ENCODE measurements at regions not wholly inside any gene's neighbourhood (a gene's known extent, or its start where the extent isn't known, plus 50 kb on each side); places are given as distances from the start of the nearest gene placed in this dataset.

GRCh38 chr16:13756411-13757140, 163.4 kb upstream of the ERCC4 start:
- DNase-seq (no peak), ATAC-seq (no peak)
- Histone ChIP-seq H3K27ac (no peak overlapping the region), H3K9me3 (no peaks in the 10 kb centered on the region), H3K36me3 (no peaks in the 10 kb centered on the region), H3K4me3 (no peak overlapping the region), H3K4me1 (no peaks in the 10 kb centered on the region), H3K27me3 (no peaks in the 10 kb centered on the region)
- 71% methylated on average over 12 of the region's 14 CpGs for WGBS (ENCODE audit: insufficient coverage, low coverage, low lambda C conversion rate, missing lambda C conversion rate)
- intact Hi-C loops (cut with DNase I): no loop called here
- no peak for TF ChIP-seq POLR2A (IDR thresholded peaks at IDR 0.05)
- TF ChIP-seq, protein P1, sequence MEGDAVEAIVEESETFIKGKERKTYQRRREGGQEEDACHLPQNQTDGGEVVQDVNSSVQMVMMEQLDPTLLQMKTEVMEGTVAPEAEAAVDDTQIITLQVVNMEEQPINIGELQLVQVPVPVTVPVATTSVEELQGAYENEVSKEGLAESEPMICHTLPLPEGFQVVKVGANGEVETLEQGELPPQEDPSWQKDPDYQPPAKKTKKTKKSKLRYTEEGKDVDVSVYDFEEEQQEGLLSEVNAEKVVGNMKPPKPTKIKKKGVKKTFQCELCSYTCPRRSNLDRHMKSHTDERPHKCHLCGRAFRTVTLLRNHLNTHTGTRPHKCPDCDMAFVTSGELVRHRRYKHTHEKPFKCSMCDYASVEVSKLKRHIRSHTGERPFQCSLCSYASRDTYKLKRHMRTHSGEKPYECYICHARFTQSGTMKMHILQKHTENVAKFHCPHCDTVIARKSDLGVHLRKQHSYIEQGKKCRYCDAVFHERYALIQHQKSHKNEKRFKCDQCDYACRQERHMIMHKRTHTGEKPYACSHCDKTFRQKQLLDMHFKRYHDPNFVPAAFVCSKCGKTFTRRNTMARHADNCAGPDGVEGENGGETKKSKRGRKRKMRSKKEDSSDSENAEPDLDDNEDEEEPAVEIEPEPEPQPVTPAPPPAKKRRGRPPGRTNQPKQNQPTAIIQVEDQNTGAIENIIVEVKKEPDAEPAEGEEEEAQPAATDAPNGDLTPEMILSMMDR (IDR thresholded peaks at IDR 0.05): no peak

- TF ChIP-seq, protein P1 (IDR thresholded peaks at IDR 0.05): no peak
- no peak for TF ChIP-seq POLR2A (IDR thresholded peaks at IDR 0.05)
- Histone ChIP-seq H3K27ac (no peak overlapping the region), H3K36me3 (no peaks in the 10 kb centered on the region), H3K4me1 (no peaks in the 10 kb centered on the region), H3K27me3 (no peaks in the 10 kb centered on the region), H3K9me3 (no peaks in the 10 kb centered on the region), H3K4me3 (no peak overlapping the region)
- 37% methylated on average over 2 of the region's 2 CpGs for WGBS (ENCODE audit: insufficient coverage, low coverage, low lambda C conversion rate, missing lambda C conversion rate)
- ATAC-seq (peak in 3 of 4 donors; percentile 35 to 68 (median 57)), DNase-seq (no peak)
- intact Hi-C loops (cut with DNase I): no loop called here
Observed at GRCh38 chr16:13766334-13766733, 153.6 kb upstream of the ERCC4 start.

DNA sequence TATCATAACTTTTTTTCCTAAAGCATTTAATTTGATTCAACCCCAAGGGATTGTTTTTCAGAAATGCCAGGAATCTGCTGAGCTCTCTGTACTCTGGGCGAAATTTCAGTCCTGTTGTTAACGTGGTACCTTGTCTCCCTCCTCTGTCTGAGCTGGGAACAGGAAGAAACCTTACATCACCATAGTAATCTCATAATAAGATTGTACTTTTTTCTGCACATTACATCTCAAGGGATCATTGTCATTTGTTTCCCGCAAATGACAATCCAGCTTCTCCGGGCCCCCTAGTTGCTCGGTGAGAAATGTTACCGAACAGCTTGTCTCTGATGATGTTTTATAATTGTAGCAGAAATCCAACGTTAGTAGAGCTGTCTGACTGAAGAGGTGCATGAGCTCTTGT, 152.7 kb upstream of the ERCC4 start:
- no peaks in the 10 kb centered on the region for H3K36me3 ChIP-seq
- H3K27me3 ChIP-seq: no peaks in the 10 kb centered on the region
- WGBS (ENCODE audit: insufficient coverage, low coverage, low lambda C conversion rate, missing lambda C conversion rate): 34% methylated on average over 7 of the region's 7 CpGs
- ATAC-seq (peak in 3 of 4 donors; percentile 46 to 79 (median 49)), DNase-seq (no peak)
- no peaks in the 10 kb centered on the region for H3K4me1 ChIP-seq
- no peak for TF ChIP-seq POLR2A (IDR thresholded peaks at IDR 0.05)
- TF ChIP-seq, protein P1 (IDR thresholded peaks at IDR 0.05): peak; percentile 13 to 26 (median 20)
- no peak overlapping the region for H3K4me3 ChIP-seq
- intact Hi-C loops (cut with DNase I): no loop called here
- H3K9me3 ChIP-seq: no peaks in the 10 kb centered on the region
- H3K27ac ChIP-seq: no peak overlapping the region

- Histone ChIP-seq H3K4me3 (no peak overlapping the region), H3K36me3 (no peaks in the 10 kb centered on the region), H3K9me3 (no peaks in the 10 kb centered on the region), H3K4me1 (no peaks in the 10 kb centered on the region), H3K27ac (no peak overlapping the region), H3K27me3 (no peaks in the 10 kb centered on the region)
- no peak for DNase-seq
- intact Hi-C loops (cut with DNase I): no loop called here
- TF ChIP-seq, protein P1 (IDR thresholded peaks at IDR 0.05): no peak
- TF ChIP-seq POLR2A (IDR thresholded peaks at IDR 0.05): no peak
- ATAC-seq: no peak
- WGBS (ENCODE audit: insufficient coverage, low coverage, low lambda C conversion rate, missing lambda C conversion rate): 69% methylated on average over 4 of the region's 4 CpGs
Observed at GRCh38 chr16:13768471-13768870, 151.5 kb upstream of the ERCC4 start.

Data from right lobe of liver (tissue), 6 donors.